NCI-H510A treated with DMSO at 0.1 percent for 48 hours (cell line): ENCODE measurements at regions not wholly inside any gene's neighbourhood (a gene's known extent, or its start where the extent isn't known, plus 50 kb on each side); places are given as distances from the start of the nearest gene placed in this dataset.
"Not testable (repeated sequence)": the region's sequence is repeated elsewhere in the genome, so short reads cannot be mapped to it uniquely, and the experiment has no call there.

Experiments used
- DNase-seq: peaks from one replicate; lab custom pipeline; 2025; lab: John Stamatoyannopoulos, UW

- DNase-seq: no peak
Measured at GRCh38 chr13:99774644-99775043, 196.9 kb downstream of the ZIC5 start.

- DNase-seq: no peak
Measured at GRCh38 chr13:99768986-99769385, 202.6 kb downstream of the ZIC5 start.

- DNase-seq: no peak
Measured at GRCh38 chr13:99766641-99767045, 204.9 kb downstream of the ZIC5 start.

- no peak for DNase-seq
Measured at GRCh38 chr13:99765869-99766268, 205.7 kb downstream of the ZIC5 start.

- DNase-seq: no peak
Measured at GRCh38 chr13:99760456-99760855, 211.1 kb downstream of the ZIC5 start.

- DNase-seq: no peak
Measured at GRCh38 chr13:99759163-99759552, 212.4 kb downstream of the ZIC5 start.

GRCh38 chr13:99758460-99759162, 213.0 kb downstream of the ZIC5 start:
- DNase-seq: no peak

- DNase-seq: no peak
Measured at GRCh38 chr13:99757756-99758459, 213.7 kb downstream of the ZIC5 start.

- DNase-seq: no peak
Measured at GRCh38 chr13:99756281-99756680, 215.3 kb downstream of the ZIC5 start.

GRCh38 chr13:99754750-99755149, 216.8 kb downstream of the ZIC5 start:
- not testable (repeated sequence) for DNase-seq

- DNase-seq: no peak
Measured at GRCh38 chr13:99752373-99752772, 219.2 kb downstream of the ZIC5 start.

- DNase-seq: no peak
Measured at GRCh38 chr13:99751517-99752199, 219.9 kb downstream of the ZIC5 start.

- DNase-seq: no peak
Measured at GRCh38 chr13:99750951-99751350, 220.6 kb downstream of the ZIC5 start.

- no peak for DNase-seq
Measured at GRCh38 chr13:99749271-99750019, 222.1 kb downstream of the ZIC5 start.

GRCh38 chr13:99747403-99747710, 224.2 kb downstream of the ZIC5 start:
- no peak for DNase-seq

GRCh38 chr13:99746637-99747402, 224.7 kb downstream of the ZIC5 start:
- no peak for DNase-seq

GRCh38 chr13:99743094-99743493, 228.5 kb downstream of the ZIC5 start:
- no peak for DNase-seq

GRCh38 chr13:99741960-99742359, 229.6 kb downstream of the ZIC5 start:
- DNase-seq: no peak

- no peak for DNase-seq
Measured at GRCh38 chr13:99740251-99740979, 231.2 kb downstream of the ZIC5 start.

GRCh38 chr13:99738626-99739025, 232.9 kb downstream of the ZIC5 start:
- no peak for DNase-seq
